A204.1 (cell line): ENCODE measurements at regions not wholly inside any gene's neighbourhood (a gene's known extent, or its start where the extent isn't known, plus 50 kb on each side); places are given as distances from the start of the nearest gene placed in this dataset.

Experiments
- FAIRE-seq: peaks from 2 replicates; lab custom pipeline; 2012; peaks lifted over from hg19 to GRCh38; lab: Jason Lieb, UNC

DNA sequence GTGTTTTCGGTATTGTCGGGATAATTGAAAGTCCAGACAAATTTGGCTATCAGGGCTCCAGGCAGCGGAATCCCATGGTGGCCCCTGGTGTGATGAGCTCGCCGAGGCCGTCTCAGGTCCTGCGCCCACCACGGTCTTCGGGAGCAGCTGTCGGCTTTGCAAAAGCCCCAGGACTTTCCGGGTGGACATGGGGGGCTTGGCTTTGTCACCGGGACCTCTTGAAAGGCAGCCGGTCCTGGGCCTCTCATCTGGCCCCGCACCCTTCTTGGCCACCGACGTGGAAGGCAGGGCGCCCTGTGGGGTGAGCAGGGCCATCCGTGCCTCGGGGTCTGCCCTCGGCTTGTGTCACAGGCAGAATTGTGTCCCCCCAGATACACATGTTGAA lies 87.1 kb upstream of the ACTRT2 start:
- FAIRE-seq, result no peak

DNA sequence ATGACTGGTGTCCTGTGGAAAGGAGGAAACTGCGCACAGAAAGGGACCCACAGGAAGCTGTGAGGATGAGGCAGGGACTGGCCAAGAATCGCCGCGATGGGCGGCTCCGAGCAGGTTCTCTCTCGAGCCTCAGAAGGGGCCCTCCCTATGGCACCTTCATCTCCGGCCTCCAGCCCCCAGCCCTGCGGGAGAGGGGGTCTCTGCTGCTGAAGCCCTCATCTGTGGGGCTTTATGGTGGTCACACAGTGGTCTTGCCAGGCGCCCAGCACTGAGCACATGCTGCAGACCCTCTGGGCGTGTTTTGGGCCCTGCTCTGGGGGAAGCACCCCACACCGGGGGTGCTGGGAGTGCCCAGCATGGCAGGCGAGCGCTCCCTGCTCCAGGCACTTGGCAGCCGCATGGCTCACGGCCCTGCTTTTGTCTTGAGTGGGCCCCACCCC lies 86.6 kb upstream of the ACTRT2 start:
- no peak for FAIRE-seq

DNA sequence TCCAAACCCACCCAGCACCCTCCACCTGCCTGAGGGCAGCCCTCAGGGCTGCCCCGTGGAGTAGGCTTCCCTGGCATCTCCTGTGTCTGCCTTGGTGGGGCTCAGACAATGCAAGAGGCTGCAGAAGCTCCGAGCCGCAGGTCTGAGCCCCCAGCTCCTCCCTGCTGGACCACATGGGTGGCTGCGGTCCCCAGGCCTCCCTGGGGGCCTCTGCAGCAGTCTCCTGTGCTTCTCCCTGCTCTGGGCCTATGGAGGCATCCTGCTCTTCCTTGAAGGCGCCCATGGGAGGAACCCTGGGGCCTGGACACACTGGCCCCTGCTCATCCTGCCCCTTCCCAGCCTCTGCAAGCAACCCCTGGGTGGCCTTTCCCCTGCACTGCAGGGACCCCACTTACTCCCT lies 86.1 kb upstream of the ACTRT2 start:
- no peak for FAIRE-seq

DNA sequence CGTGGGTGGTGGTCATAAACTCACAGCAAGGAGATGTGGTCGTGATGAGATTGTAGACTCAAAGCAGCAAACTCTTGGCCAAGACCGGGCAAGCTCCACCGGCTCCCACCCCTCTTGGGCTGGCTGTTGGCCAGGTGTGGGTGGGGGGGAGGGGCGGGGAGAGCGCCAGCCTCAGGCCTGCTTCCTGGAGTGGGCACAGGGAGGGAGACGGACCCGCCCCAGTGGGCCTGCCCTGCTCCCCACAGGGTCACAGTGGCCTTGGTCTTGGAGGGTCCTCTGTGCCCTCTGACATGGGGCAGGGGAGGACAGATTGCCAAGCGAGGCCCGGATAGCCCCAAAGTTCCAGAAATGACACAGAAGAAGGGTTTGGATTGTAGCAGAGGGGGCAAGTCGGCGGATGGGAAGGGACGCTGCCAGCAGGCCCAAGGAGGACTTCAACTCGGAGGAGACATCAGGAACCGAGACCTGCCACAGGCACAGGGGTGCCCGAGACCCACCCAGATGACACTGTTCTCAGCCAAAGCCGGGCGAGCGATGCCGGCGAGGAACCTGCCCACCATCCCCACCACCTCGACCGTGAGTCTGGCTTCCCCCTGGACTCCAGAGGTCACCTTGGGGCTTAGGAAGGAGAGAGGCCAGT lies 85.4 kb upstream of the ACTRT2 start:
- FAIRE-seq, result no peak

DNA sequence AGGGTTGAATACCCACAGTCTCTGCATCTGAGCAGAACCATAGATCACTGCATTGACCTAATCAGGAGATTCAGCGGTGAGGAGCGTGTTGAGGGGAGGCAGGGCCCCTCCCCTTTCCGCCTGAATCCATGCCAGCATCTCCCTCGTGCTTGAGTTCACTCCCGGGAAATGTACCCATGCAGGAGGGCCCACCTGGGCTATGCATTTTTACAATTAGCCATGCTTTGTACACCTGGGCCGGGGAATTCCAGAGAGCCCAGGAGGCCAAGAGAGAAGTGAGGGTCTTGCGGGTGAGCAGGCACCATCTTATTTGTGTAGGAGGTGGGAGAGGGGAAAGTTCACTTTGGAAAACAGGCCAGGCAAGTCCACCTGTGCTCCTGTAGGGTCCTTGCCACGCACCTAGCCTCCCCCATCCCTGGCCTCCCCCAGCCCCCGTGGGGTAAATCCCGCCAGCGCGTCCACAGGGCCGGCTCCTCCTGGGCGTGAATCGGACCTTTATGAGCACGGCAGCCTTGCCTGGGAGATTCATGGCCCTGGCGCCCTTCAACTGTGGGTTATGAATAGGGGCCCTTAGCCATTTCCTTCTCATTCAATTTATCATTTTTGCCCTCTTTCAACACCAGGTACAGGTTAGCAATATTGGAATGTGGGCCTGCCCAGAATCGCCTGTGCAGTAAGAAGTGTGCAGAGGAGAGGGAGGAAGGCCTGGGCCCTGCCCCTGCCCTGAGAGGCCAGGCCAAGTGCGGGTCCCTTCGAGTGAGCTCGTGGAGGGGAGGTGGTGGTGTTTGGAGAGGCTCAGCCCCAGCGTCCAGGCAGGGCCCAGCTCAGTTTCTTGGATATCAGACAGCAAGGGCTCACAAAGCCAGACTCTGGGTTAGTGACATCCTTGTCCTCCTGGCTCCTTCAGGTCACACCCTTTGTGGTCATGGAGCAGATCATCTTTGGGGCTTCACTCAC lies 84.4 kb upstream of the ACTRT2 start:
- no peak for FAIRE-seq

DNA sequence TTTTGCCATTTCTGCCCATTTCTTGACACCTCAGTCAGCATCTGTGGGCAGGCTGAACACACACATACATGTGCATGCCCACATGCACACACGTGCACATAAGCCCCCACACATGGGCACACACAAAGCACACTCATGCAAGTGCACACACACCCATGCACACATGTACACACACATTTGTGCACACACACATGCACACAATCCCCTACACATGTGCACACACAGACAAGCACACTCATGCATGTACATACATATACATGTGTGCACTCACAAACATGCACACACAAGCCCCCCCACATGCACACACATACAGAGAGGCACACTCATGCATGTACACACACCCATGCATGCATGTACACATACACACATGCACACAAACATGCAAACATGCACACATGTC lies 83.5 kb upstream of the ACTRT2 start:
- FAIRE-seq, result no peak

DNA sequence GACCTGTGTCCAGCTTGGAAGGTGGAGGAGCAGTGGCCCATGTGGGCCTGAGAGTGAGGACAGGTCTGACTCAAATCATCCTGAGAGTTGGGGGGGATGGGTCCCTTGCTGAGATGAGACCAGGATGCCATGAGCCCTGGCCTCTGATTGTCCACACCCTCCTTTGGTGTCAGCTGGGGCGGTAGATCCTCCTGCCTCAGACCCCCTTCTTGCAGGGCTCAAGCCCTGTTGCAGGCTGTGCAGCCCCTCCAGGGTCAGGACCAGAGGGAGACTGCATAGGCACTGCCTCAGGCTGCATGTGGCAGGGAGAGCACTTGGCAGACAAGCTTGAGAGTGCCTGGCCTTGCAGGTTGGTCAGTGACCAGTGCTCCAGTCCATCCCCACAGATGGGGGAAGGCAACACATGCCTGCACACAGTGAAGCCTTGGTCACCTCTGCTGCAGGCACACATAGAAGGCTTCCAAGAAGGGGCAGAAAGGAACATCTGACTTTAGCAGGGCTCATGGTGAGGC lies 82.2 kb upstream of the ACTRT2 start:
- FAIRE-seq, result no peak

DNA sequence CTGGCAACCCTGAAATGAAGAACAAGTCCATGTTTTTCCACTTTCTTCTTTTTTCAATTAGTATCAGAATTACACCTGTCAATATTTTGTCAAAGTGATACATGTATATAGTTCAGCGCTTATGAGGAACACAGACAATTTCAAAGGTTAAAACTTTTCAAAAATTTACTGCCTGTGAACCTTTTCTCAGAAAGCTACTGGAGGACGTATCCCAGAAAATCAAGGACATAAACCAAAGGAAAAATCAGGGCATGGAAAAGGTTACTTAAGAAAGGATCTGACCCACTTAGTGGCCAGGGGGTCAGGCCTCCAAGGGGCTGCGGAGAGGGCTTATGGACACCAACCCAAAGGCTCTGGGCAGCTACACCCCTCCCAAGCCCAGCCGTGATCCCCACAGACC lies 81.1 kb upstream of the ACTRT2 start:
- no peak for FAIRE-seq

DNA sequence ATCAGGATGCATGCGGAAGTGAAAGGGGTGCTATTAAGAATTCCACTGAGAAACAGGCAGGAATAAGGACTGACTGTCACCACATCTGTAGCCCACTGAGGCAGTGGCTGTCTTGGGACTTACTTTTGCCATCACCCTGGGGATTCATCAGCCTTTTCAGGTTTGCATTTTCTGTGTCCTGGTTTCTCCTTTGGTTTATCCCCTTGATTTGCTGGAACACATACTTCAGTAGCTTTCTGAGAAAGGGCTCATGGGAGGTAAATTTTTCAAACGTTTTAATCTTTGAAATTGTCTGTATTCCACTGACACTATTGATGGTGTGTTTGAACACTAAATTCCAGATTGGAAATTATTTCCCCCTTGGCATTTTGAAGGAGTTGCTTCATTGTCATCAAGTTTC lies 80.2 kb upstream of the ACTRT2 start:
- no peak for FAIRE-seq

DNA sequence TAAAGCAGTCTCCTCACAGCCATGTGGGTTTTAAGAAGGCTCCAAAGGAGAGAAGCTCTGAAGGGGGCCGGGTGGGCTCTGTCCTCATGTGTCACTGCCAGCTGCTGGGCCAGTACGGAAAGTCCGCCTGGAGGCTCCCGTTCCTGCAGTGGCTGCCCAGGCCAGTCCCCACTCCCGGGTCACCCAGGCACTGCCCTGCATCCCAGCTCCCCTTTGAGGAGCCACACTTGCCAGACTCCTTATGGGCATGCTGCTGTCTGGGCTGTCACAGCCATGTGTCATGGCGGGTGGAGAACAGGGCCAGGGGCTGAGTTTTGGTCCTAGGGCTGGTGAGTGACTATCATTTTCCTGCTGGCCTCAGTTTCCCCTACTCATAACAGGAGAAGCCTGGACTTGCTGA lies 79.4 kb upstream of the ACTRT2 start:
- FAIRE-seq, result no peak

DNA sequence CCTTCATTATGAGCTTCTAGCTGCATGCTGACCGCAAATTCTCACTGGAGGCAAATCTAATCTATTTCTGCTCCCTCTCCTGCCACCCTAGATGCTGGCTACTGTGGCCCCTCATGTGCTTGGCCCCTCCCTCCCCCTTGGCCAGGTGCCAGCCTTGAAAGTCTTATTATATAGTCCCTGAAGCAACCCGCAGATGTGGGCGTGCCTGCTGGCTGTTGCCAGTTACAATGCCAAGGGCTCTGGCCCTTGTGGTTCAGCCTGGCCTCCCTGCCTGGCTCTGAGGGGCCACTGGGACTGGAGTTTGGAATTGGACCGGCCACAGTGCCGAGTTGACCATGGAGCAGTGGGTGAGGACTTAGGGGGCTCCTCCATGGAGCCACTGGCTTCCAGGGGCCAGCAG lies 78.9 kb upstream of the ACTRT2 start:
- no peak for FAIRE-seq

DNA sequence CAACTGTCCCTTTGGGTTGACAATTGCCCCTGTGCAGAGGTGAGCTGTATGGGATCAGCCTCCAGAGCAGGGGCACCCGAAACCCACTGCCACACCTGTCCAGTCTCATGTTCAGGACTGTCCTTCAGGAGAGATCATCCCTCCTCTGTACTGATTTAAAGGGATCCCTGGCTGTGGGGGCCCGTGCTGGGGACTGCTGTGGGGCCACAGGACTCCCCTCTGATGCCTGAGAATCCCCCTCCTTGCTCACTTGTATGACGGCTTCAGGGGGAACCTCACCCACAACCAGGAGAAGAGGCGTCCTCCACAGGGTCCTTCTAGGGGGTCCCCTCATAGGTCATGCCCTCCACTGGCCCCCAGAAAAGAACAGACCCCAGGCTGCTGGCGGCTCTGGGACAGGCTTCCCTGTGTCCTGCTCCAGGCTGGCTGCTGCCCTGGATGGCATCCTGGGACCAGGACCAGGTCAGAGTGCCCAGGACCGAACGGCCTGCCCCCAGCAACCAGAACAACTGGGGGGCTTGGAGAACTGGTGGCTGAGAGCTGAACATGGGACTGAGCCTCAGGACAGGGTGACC lies 77.5 kb upstream of the ACTRT2 start:
- FAIRE-seq, result no peak

DNA sequence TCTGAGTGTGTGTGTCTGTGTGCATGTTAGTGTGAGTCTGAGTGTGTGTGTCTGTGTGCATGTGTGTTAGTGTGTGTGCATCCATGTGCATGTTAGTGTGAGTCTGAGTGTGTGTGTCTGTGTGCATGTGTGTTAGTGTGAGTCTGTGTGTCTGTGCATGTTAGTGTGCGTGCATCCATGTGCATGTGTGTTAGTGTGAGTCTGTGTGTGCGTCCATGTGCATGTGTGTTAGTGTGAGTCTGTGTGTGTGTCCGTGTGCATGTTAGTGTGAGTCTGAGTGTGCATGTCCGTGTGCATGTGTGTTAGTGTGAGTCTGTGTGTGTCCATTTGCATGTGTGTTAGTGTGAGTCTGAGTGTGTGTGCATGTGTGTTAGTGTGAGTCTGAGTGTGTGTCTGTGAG lies 76.6 kb upstream of the ACTRT2 start:
- FAIRE-seq, result no peak

DNA sequence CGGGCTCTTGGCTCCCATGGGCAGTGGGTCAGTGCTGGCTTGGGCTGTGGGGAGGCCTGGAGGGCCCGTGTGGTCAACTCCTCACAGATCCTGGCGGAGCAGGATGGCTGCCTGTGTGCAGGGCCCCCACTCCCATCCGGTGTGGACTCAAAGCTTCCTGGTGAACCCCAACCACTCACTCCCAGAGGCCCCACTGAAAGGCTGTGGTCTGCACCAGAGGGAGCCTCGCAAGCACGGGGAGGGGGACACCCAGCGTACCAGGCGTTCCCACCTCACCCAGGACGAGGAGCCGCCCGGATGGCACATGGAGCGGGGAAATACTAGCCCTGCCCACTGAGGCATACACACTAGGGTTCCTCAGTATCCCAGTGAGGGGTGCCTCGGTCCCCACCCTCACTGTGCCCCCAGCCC lies 75.4 kb upstream of the ACTRT2 start:
- no peak for FAIRE-seq

DNA sequence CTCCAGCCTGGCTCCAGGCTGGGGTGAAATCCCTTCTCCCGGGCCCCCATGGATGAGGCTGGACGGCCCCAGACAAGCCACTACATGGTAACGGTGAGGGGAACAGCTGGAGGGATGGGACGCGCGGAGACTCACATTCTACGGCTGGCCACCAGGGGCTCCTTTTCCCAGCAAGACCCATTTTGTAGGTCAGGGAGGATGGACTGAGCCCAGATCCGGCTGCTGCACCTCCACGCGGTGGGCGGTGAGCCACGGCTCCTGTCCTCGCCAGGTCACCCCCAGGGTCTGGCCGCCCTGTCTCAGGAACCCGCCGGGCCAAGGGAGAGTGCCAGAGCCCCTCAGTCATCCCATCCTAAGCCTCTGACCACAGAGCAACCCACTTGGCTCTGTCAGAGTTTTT lies 75.0 kb upstream of the ACTRT2 start:
- FAIRE-seq, result no peak

DNA sequence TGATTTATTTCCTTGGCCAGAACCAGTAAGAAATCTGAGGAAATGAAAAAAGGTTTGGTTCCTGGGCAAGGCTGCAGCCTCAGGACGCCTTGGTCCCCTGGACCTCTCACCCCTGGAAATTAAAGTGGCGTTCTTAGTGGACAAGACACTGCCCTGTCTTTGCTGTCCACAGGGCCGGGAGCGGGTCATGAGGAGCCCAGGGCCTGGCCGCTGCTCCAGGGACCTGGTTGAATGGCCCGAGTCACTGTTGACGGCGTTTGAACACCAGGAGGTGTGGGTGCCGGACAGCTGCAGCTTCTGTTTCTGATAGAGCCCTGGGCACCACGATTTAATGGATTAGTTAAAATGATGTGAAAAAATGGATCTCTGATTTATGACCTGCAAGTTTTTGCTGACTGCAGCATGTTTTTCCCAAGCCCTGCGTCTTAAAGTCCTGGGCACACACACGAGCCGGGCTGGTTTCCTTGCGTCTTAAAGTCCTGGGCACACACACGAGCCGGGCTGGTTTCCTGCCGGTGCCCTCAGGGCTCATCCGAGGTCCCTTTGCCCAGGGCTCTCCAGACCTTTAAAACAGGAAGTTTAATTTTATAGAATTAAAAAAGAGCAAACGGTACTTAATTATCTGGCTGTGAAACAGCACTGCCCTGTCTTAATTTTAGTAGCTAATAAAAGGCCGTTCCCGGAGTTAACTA lies 74.1 kb upstream of the ACTRT2 start:
- no peak for FAIRE-seq

DNA sequence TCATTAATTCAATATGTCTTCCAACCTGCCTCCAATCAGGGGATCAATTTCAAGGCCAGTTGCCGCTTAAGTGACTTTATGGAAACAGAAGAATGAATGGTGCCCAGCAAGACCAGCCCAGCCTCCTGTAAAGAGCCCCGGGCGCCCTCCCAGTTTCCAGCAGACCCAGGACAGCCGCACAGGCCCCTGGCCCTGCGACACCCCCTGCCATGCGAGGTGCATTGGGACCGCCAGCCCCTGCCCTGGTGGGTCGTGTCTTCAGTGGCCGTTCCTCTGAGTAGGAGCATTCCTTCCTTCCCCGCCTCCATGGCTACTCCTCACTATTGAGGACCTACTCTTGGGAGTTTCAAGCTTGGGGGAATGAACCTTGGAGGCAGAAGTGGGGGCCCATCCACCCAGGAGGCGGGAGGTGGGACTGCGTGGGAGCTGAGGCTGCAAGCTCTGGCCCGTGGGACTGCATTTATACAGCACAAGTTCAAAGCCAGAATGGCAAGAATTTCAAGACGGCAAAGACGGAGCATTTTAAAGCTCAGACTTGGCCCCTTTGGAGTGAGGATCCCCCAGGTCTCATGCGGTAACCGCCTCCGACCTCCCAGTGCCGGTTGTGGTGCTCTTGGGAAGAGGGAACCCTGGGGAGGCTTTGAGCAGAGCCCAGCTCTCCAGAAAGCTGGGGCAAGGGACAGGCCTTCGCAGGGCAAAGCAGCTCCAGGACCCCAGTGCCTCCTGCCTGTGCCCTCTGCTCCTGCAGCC lies 73.1 kb upstream of the ACTRT2 start:
- FAIRE-seq, result no peak

DNA sequence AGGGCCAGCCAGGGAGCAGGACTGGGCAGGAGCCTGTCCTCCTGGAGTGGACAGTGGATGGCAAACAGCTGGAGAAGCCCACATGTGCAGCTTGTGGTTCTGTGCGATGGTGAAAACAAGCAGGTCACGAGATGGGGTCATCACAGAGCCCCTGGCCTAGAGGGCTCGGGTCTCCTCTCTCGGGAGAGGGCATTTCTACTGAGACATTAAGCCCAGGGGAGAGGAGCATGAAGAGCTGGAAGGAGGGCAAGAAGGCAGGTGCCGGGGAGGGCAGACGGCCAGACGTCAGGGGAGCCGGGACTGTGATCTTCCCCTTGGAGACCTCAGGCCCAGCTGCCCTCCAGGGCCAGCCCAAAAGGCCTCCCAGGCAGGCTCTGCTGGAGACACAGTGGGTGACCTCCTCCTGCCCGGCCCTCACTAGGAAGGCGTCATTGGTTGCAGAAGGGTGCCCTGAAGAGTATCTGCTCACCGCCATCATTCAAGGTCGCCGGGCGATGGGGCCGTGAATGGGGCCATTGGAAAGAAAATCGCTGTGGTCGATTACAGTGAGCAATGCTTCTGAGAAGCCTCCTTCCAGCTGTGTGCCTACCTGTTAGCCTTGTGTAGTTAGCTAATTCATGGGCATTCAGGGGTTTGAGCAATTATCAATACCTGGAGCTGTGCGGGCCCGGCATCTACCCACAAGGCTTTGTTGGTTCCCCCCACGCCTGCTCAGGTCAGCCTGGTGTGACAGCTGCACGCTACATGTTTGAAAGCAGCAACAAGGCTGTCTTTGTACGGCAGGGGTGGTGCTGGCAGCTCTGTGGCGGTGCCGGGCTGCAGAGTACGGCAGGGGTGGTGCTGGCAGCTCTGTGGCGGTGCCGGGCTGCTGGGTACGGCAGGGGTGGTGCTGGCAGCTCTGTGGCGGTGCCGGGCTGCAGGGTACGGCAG lies 72.3 kb upstream of the ACTRT2 start:
- FAIRE-seq, result no peak

DNA sequence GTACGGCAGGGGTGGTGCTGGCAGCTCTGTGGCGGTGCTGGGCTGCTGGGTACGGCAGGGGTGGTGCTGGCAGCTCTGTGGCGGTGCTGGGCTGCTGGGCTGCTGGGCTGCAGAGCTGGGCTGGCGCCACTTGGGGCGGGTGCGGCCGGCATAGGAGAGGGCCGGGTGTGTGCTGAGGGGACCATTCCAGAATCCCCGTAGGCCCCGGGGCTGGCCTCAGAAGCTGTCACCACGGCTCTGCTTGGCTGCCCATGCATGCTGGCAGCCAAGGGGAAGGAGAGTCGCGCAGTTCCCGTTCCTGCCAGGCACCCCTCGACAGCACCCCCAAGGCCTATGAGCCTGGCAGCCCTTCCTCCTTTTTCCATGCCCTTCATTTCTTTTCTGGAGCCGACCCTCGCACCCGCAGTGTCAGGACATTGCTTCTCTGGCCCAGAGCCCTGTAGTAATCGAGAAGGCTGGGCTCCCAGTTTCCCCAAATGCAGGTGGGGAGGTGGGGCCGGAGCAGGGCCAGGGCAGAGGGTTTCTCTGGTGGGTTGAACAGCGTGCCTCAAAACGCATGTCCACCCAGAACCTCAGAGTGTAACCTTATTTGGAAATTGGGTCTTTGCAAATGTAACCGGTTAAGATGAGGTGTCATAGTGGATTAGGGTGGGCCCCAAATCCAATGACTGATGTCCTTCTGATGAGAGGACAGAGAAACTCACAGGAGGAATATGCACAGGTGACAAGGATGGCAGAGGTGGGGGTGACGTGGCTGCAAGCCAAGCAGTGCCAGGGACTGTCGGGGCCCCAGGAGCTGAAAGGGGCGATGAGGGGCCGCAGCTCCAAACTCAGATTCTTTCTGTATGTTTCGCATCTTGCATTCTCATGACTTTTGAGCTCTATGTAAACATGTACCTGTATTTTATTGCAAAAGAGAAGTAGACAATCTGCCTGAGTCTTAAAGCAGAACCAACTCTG lies 71.0 kb upstream of the ACTRT2 start:
- no peak for FAIRE-seq

DNA sequence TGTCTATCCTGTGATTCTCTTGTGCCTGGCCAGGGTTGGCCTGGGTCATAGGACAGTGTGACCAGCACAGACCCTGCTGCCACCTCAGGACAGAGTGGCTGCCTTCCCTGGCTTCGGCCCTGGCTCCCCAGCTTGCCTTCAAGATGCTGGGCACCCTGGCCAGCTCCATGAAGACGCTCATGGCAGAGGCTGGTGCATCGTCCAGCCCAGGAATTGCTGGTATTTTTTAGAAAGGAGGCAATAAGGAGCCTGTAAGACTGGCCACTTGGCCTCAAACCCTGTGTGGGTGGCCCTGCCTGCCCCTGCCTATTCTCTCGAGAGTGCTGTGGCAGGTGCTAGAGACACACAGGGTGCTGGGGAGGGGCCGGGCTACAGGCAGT lies 70.4 kb upstream of the ACTRT2 start:
- no peak for FAIRE-seq
